HEK293T (cell line): ENCODE measurements at regions not wholly inside any gene's neighbourhood (a gene's known extent, or its start where the extent isn't known, plus 50 kb on each side); places are given as distances from the start of the nearest gene placed in this dataset.

Source experiments
- FOXM1 ChIP-seq: fragments of 450-650 bp; IDR thresholded peaks from 2 replicates; pipeline ENCODE4 v1.6.1; 2017; ENCODE audit warnings: mild to moderate bottlenecking, borderline replicate concordance
- HDGF ChIP-seq: fragments of 450-650 bp; IDR thresholded peaks from 2 replicates; pipeline ENCODE4 v1.6.1; 2017; ENCODE audit warnings: antibody characterized with exemption, borderline replicate concordance

DNA sequence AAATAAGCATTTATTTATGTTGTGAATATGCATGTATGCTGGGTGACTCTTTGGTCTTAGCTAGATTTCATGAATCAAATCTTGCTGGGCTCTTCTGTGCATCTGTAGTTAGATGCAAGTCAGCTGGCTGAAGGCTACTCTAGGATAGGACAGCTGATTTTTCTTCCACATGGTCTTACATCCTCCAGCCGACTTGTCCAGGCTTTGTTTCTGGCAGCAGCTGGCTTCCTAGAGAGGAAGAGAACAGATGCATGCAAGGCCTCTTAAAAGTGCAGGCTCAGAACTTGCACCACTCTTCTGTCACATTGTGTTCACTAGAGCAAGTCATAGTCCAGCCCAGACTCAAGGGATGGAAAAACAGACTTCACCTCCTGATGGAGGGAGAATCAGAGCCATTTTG is 435.4 kb upstream of the STXBP6 start:
- TF ChIP-seq FOXM1 = no peak
- TF ChIP-seq HDGF = no peak
